HG03521 (cell line): ENCODE measurements at regions not wholly inside any gene's neighbourhood (a gene's known extent, or its start where the extent isn't known, plus 50 kb on each side); places are given as distances from the start of the nearest gene placed in this dataset.
"Not testable (repeated sequence)": the region's sequence is repeated elsewhere in the genome, so short reads cannot be mapped to it uniquely, and the experiment has no call there.

Experiments
- ATAC-seq: cut with Tn5 transposase; IDR thresholded peaks from one replicate; pipeline ENCODE4 v1.9.1; 2021; ENCODE audit warnings: mild to moderate bottlenecking, moderate library complexity; ENCODE audit not compliant: unreplicated experiment

DNA sequence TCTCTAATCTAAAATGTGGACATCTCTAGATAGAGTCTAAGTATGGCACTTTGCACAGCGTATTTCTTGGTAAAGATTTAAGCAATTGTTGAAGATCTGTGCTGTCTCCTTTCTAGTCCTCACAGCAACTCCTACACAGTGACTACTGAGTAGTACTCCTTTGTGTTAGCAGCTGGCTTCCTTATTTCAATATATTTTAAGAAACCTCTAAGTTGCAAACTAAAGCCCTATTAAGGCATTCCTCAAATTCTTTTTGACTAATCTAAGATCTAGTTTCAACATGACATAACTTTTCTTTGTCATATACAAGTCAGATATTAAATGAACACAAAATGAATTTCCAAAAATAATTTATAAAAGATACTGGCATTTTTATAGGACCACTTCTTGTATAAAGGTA, 121.8 kb upstream of the DNAJC10 start:
- ATAC-seq: no peak

DNA sequence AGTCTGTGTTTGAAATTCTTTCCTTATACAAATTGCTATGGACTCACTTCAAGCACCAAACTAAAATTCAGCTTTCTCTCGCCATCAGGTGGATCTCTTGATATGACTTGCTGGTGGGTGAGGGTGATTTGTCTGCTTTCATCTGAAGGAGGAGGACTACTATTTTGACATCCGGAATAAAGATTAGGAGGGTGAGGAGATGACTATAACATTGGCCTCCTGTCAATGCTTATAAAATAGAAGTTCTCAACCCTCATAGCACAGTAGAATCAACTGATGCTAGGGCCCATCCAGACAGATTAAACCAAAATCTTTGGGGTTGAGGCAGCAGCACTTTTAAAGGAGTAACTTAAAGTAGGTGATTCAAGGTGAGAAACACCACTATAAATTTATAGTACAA, 120.4 kb upstream of the DNAJC10 start:
- no peak for ATAC-seq

DNA sequence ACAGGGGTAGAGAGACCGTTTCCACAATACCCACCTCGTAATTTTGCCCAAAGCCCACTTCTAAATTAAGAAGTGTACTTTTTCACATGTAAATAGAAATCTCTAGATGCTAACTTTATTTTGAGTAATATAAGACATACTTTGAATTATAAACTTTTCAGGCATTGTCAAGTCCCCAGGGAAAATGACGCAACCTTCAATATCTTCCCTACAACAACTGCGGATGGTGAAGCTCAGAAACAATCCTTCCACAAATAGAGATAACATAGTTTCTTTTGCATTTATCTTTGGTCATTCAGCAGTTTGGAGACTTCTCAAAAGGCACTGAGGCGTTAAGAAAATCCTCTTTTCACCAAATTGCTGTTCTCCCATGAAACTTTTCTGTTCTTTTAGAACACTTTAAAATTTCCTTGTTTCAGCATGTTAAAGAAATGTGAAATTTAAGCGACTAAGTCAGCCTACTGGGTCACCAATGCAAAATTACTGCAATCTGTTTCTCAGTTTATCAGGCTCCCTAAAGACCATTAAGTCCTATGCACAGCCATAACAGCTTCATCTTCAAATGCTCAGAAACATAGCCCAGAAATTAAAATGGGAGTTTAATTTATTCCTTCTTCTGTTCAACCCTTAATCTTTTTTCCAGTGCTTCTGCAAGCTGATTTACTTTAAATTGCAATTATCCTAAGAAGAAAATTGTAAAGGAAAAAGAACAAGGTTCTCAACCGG, 118.3 kb upstream of the DNAJC10 start:
- no peak for ATAC-seq

DNA sequence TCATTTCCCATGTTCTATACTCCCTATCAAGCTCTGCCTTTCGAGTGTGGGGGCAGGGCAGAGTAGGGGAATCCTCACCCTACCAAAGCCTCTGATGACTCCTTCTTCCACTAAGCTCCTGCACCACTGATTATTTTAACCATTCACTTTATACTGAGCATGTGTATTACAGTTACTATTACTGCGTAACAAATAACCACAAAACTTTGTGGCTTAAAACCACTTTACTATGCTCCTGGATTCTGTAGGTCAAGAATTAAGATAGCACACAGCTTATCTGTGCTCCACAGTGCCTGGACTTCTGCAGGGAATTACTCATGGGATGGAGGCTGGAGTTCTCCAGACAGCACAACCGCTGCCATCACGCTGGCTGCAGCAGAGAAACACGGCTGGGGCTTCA, 117.4 kb upstream of the DNAJC10 start:
- ATAC-seq: no peak

DNA sequence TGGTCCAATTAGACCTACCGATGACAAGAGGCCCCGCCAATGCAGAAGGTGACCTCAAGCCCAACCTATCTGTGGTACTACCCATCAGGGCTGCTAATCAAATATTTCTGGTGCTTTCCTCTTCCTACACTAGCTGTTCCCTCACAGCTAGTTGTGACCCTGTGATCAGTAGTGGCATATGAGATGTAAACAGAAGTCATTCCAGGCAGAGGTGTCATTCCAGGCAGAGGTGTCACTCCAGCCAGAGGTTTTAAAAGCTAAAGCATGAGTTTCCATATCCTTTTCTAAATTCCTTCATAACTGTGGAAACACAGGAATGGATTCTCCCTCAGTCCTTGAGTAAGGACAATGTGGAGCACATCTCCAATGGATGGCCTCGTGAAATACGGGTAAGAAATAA, 110.9 kb upstream of the DNAJC10 start:
- no peak for ATAC-seq

DNA sequence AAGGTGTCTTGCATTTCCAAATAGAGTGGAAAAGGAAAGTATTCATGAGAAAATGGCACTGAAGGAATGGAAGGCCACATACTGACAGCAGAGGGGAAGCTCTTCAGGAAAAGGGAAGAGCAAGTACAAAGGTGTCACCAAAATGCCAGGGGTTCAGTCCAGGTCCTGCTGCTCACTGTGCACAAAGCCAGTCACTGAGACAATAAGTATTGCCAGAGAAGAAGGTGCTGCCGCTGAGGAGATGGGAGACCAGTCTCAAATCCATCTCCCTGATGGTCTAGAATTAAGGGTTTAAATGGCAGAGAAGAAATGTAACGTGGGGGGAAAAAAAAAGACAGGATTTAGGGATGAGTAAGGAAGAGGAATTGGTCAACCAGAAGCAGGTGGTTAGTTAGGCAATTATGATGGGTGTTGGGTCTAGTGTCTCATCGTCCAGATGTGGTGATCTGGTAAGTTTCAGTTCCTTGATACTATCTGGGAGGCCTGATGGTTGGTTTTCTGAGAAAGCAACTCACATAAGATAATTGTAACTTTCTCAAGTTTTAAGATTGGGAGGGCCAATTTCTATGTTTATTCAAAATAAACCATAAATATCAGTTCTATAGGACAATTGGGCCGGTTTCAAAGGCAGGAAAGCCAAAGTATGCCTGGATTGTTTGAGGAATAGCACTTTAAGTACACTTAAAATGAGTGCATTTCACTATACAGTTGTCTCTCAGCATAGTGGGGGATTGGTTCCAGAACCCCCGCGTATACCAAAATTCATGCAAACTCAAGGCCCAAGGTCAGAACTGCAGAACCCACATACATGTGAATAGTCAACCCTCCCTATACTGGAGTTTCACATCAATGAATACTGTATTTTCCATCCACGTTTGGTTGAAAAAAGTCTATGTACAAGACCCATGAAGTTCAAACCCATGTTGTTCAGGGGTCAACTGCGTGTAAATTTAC, 109.1 kb upstream of the DNAJC10 start:
- peak; percentile 38 for ATAC-seq

DNA sequence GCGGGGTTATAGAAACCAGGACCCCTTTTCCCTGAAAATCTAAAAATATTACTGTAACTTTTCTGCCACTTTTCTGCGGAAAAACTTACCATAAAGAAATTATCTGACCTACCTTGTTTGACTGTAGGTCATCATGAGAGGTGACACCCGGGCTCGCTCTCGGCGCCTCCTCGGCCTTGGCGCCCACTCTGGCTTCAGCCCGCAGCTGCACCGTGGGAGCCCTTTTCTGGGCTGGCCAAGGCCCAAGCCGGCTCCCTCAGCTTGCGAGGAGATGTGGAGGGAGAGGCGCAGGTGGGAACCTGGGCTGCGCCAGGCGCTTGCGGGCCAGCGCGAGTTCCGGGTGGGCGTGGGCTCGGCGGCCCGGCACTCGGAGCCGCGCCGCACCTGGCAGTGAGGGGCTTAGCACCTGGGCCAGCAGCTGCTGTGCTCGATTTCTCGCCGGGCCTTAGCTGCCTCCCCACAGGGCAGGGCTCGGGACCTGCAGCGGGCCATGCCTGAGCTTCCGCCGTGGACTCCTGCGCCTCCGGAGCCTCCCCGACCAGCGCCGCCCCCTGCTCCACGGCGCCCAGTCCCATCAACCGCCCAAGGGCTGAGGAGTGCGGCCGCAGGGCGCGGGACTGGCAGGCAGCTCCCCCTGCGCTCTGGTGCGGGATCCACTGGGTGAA, 107.7 kb upstream of the DNAJC10 start:
- no peak for ATAC-seq

DNA sequence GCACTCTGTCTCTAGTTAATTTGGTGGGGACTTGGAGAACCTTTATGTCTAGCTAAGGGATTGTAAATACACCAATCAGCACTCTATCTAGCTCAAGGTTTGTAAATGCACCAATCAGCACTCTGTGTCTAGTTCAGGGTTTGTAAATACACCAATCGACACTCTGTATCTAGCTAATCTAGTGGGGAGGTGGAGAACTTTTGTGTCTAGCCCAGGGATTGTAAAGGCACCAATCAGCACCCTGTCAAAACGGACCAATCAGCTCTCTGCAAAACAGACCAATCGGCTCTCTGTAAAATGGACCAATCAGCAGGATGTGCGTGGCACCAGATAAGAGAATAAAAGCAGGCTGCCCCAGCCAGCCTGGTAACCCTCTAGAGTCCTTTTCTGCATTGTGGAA, 107.1 kb upstream of the DNAJC10 start:
- ATAC-seq: not testable (repeated sequence)

DNA sequence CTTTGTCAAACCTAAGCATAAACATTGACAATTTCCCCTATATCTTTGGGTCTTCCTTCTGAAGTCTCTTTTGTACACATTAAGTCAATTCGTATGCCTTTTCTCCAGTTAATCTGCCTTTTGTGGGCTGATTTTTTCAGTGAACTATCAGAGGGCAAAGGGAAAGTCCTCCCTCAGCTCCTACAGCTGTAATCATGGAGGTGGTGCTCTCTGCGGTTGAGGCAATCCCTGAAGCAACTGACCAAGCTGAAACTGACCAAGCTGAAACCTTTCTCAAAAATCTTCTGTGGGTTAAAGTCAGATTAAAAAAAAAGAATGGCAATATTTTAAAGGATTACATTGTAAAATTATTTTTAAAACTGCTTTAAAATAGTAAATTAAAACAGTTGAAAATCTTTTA, 105.8 kb upstream of the DNAJC10 start:
- no peak for ATAC-seq

DNA sequence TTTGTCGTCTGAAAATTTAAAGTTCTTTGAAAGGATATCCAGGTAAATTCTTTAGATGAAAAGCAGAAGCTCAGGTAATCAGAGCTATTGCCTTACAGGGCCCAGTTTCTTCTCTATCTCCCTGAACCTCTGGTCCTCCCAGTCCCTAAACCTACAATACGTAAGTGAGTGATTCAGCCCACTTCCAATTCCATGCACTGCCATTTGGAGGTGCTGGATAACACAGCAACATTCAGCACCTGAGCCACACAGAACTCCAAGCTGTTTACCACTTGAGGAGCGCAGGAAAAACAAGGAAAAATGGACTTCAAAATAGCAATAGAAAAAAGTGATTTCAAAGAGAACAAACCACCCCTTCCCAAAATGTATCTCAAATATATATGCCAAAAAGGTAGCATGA, 105.0 kb upstream of the DNAJC10 start:
- no peak for ATAC-seq

DNA sequence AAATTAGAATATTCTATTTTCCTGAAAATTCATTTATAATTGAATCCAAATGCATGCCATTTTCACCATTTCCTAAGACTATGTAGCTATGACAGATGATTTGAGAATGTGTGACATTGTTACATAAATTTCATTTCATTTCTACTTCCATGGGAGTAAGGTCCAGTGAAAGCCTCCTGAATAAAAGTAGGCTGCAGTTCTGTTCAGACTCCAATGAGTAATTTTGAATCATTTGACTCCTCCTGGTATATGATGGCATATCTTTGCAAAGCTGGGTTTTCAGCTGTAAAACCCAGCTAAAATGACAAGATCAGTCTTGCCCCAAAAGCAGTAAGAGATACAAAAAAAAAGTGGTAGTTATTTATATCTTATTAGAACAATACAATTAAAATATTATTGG, 101.0 kb upstream of the DNAJC10 start:
- ATAC-seq: no peak

DNA sequence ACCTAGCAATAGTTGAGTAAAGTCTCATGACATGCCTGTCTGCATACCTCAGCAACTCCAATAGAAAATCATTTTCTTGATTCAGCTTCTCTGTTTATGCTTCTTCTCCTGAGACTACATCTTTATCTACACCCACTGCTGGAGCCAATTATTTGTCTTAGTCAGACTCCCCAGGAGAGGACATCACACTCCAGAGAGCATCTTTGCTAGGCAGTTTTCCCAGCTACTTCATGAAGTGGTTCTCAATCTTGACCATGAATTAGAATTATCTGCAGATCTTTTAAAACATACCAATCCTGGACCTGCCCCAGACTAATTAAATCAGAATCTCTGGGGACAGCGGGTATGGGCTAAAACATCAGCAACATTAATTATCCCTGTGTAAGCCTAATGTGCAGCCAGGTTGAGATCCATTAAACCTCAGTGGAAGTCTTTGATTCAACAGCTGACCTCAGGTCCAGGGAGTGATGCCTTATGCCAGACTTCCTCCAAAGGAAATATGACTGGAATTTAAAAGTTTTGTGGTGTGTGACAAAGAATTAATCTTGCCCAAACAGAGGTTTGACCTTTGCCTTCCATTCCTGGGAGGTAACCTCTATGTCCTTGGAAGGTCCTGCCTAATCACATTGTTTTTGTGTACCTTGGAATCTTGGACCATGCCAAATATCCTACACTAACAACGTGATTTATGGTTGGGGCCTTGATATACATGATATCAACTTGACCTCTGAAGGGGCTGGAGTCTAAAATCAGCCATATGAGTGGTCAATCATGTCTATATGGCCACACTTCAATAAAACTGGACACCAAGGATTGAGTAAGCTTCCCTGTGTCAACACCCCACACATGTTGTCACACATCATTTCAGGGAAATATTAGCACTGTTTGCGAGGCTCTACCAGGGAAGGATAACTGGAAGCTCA, 99.3 kb upstream of the DNAJC10 start:
- ATAC-seq: no peak

DNA sequence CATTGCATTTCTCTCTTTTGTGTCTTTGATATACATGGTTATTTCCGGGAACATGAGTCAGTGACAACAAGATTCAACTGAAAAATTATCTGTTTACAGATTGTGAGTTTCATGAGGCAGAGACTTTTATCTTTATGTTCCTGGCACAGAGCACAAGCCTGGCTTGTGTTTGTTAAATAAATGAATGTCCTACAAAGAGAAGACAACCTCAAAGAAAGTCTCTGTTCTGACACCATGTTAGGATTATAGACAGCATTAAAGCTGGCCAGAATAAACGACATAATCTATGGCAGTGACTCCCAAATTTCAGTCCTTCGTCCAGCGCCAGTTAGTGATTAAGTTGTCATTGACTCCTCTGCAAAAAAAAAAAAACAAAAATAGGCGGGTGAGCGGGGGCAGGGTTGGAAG, 97.4 kb upstream of the DNAJC10 start:
- no peak for ATAC-seq

DNA sequence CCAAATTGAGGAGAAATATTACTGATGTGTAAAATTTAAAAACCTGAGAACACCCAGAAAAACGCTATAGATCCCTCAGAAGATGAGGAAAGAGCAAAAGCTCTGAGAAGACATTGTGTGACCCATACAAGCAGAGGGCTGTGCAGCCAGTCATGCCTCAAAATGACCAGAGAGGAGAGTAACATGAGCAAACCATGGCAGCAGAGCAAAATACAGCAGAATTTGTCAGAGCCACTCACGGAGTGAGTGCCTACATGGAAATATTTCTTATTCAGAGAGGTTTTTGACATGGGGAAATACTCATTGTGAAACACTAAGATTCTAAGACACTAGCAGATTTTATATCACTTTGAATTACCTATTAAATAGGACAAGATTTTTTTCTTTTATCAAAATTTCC, 96.8 kb upstream of the DNAJC10 start:
- no peak for ATAC-seq

DNA sequence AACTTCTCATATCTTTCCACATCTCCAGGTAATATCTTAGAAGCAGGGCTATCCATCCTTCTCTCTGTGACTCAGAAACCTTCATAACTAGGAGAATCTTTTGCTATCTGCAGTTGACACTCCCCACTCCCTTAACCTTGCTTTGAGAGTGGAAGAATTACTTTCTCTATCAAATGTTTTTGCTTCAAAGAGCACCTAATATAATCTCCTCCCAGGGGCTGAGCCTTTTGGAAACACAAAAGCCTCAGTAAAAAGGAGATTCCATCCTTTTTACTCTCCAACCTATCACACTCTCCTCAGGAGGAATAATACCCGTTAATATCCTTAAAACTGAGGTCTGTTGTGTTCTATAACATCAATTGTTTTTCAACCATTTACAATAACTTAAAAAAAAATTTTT, 94.9 kb upstream of the DNAJC10 start:
- no peak for ATAC-seq

DNA sequence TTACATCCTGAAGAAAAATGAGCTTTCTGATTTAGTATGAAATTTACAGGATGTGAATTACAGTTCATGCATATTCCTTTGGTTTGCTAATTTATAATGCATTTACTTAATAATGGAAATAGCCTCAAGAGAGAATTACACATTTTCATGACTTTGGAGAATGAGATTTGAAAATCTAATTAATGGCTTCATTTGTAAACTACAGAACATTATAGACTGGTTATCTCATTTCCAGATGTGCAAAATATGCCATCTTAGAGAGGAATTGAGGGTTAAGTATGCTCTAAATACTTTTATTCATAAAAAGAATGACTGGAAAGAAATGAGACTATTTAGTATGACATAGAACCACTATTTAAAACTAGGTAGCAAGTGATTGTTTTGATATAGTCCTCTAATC, 94.2 kb upstream of the DNAJC10 start:
- no peak for ATAC-seq

DNA sequence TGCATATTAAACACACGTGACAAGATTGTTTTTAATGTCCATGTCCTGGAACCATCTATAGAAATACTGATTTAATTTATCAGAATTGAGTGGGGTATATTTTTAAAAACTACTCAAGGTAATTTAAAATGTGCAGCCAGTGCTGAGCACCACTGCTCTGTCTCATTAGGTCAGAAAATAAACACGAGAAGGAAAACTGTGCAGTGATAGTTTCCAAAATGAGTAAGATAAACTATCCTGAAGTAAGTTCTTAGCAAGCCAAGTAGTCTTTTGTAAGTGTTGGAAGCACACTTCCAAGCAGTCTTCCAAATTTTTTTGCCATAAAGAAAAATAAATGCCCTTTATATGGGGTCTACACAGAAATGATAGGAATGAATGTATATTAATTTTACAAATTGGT, 93.8 kb upstream of the DNAJC10 start:
- no peak for ATAC-seq

DNA sequence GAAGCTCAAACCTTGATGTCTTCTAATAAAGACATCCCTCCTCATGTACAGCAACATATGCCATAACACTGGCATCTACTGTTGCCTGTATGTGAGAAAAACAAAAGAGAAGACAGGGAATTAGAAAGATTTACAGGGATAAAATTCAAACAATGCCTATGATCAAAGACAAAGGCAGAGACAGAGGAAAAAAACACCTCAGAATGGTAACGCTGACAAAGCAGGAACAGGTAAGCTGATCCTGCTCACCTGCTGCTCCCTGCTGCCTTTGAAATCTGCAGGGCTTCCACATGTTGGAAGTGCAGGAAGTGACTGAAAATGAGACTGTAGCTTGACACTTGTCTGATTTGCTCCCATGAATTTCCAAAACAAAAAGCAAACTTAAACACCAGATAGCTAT, 90.2 kb upstream of the DNAJC10 start:
- no peak for ATAC-seq

DNA sequence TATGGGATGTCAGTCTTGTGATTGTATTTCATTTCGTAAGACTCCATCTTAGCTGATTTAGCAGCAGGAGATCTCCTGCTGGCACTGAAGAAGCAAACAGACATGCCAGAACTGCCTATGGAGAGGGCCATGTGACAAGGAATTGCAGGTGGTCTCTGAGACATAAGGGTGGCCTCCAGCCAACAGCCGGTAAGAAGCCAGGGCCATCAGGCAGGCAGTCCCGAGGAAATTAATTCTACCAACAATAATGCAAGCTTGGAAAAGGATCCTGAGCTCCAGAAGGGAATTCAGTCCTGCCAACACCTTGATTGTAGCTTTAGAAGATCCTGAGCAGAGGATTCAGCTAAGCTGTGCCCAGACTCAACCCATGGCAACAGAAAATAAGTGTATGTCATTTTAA, 87.1 kb upstream of the DNAJC10 start:
- no peak for ATAC-seq

DNA sequence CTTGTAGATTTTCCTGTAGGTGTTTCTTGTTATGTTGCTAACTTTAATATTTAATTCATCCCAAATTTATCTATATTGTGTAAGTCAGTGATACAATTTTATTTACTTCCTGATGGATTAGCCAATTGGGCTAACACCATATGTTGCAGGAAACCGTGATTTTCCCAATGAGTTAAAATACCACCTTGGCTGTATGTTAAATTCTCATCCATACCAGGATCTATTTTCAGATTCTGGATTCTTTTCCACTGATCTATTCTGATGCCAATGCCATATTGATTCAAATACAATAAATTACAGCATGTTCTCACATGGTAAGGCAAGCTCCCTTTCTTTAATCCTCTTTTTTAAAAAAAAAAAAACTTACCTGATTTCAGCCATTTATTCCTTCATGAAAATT, 85.8 kb upstream of the DNAJC10 start:
- no peak for ATAC-seq

DNA sequence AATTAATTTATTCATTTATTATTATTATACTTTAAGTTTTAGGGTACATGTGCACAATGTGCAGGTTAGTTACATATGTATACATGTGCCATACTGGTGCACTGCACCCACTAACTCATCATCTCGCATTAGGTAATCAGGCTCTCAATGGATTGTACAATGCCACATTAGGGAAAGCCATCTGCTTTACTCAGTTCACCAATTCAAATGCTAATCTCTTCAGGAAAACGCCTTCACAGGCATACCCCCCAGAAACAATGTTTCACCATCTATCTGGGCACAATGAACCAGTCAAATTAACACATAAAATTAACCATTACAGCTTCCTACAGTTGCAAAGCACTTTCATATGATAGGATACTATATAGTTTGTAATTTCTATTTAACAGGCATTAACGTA, 84.8 kb upstream of the DNAJC10 start:
- no peak for ATAC-seq
